ENCODE measurements at regions not wholly inside any gene's neighbourhood (a gene's known extent, or its start where the extent isn't known, plus 50 kb on each side); places are given as distances from the start of the nearest gene placed in this dataset.

DNA sequence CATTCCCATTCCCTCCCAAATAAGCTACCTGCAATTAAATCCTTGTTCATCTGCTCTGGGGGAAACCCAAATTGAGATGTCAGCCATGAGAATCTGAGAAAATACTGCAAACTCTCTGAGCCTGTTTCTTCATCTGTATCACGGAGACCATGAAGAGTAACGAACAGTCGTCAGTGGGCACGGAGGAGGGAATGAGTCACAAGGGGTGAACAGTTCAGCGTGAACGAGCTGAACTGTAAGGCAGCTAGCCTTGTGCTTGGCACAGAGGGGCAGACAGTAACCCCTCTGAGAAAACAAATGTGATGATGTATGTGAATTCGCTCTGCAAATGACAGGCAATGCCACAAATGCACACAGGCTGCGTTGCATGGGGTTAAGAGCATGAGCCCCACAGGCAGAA, 288.7 kb downstream of the FOXO1 start:
- no peaks in the 10 kb centered on the region for H3K4me1 ChIP-seq (ENCODE audit: insufficient read depth)
- no peak overlapping the region for H3K4me3 ChIP-seq
- no peak for TF ChIP-seq EZH2phosphoT487 (IDR thresholded peaks at IDR 0.05; ENCODE audit: low read depth, severe bottlenecking, unreplicated experiment)
- TF ChIP-seq, protein P1, sequence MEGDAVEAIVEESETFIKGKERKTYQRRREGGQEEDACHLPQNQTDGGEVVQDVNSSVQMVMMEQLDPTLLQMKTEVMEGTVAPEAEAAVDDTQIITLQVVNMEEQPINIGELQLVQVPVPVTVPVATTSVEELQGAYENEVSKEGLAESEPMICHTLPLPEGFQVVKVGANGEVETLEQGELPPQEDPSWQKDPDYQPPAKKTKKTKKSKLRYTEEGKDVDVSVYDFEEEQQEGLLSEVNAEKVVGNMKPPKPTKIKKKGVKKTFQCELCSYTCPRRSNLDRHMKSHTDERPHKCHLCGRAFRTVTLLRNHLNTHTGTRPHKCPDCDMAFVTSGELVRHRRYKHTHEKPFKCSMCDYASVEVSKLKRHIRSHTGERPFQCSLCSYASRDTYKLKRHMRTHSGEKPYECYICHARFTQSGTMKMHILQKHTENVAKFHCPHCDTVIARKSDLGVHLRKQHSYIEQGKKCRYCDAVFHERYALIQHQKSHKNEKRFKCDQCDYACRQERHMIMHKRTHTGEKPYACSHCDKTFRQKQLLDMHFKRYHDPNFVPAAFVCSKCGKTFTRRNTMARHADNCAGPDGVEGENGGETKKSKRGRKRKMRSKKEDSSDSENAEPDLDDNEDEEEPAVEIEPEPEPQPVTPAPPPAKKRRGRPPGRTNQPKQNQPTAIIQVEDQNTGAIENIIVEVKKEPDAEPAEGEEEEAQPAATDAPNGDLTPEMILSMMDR (IDR thresholded peaks at IDR 0.05; ENCODE audit: poor library complexity) = no peak

GRCh38 chr13:40379196-40379595, 287.2 kb downstream of the FOXO1 start:
- no peaks in the 10 kb centered on the region for H3K27me3 ChIP-seq

More for the DNA sequence above, 288.7 kb downstream of the FOXO1 start:
- Histone ChIP-seq H4K20me1 (ENCODE audit: insufficient read depth, poor library complexity, severe bottlenecking) (no peaks in the 10 kb centered on the region), H3K27me3 (no peaks in the 10 kb centered on the region), H3K36me3 (replicated peaks; ENCODE audit: insufficient read depth, low read depth) (no peaks in the 10 kb centered on the region), H3K4me2 (no peak overlapping the region), H3K79me2 (no peaks in the 10 kb centered on the region), H2AFZ (no peak overlapping the region), H3K9me2 (replicated peaks; ENCODE audit: insufficient read depth) (no peaks in the 10 kb centered on the region), H3K9me3 (ENCODE audit: low read depth) (no peaks in the 10 kb centered on the region), H3K27ac (no peak overlapping the region)
- DNase-seq (ENCODE audit: low spot score) = no peak
- 77% methylated on average over 8 of the region's 8 CpGs for WGBS (ENCODE audit: low lambda C conversion rate, missing lambda C conversion rate)

GRCh38 chr13:40379794-40380578, 286.5 kb downstream of the FOXO1 start:
- Histone ChIP-seq H4K20me1 (ENCODE audit: insufficient read depth, poor library complexity, severe bottlenecking) (no peaks in the 10 kb centered on the region), H3K9me2 (replicated peaks; ENCODE audit: insufficient read depth) (no peaks in the 10 kb centered on the region), H3K79me2 (no peaks in the 10 kb centered on the region), H3K4me1 (ENCODE audit: insufficient read depth) (no peaks in the 10 kb centered on the region), H3K4me3 (no peak overlapping the region), H3K36me3 (replicated peaks; ENCODE audit: insufficient read depth, low read depth) (no peaks in the 10 kb centered on the region), H3K4me2 (no peak overlapping the region), H3K27me3 (no peaks in the 10 kb centered on the region), H3K27ac (no peak overlapping the region), H3K9me3 (ENCODE audit: low read depth) (no peaks in the 10 kb centered on the region), H2AFZ (no peak overlapping the region)
- TF ChIP-seq EZH2phosphoT487 (IDR thresholded peaks at IDR 0.05; ENCODE audit: low read depth, severe bottlenecking, unreplicated experiment) (no peak), EZH2 (IDR thresholded peaks at IDR 0.05; ENCODE audit: borderline replicate concordance) (no peak)
- TF ChIP-seq, protein P1 (IDR thresholded peaks at IDR 0.05; ENCODE audit: poor library complexity) = no peak
- 58% methylated on average over 10 of the region's 10 CpGs for whole genome bisulfite sequencing (ENCODE audit: low lambda C conversion rate, missing lambda C conversion rate)
- DNase-seq (ENCODE audit: low spot score) = no peak

More at GRCh38 chr13:40379196-40379595, 287.2 kb downstream of the FOXO1 start:
- H3K79me2 ChIP-seq = no peaks in the 10 kb centered on the region
- DNase-seq (ENCODE audit: low spot score) = no peak
- H3K36me3 ChIP-seq (replicated peaks; ENCODE audit: insufficient read depth, low read depth) = no peaks in the 10 kb centered on the region
- WGBS (ENCODE audit: low lambda C conversion rate, missing lambda C conversion rate) = 93% methylated on average over 3 of the region's 3 CpGs
- no peak overlapping the region for H2AFZ ChIP-seq
- TF ChIP-seq, protein P1 (IDR thresholded peaks at IDR 0.05; ENCODE audit: poor library complexity) = no peak
- TF ChIP-seq EZH2 (IDR thresholded peaks at IDR 0.05; ENCODE audit: borderline replicate concordance) (no peak), EZH2phosphoT487 (IDR thresholded peaks at IDR 0.05; ENCODE audit: low read depth, severe bottlenecking, unreplicated experiment) (no peak)
- H3K4me3 ChIP-seq = no peak overlapping the region
- H3K4me1 ChIP-seq (ENCODE audit: insufficient read depth) = no peaks in the 10 kb centered on the region
- H3K9me3 ChIP-seq (ENCODE audit: low read depth) = no peaks in the 10 kb centered on the region
- no peaks in the 10 kb centered on the region for H3K9me2 ChIP-seq (replicated peaks; ENCODE audit: insufficient read depth)
- H3K4me2 ChIP-seq = no peak overlapping the region
- H4K20me1 ChIP-seq (ENCODE audit: insufficient read depth, poor library complexity, severe bottlenecking) = no peaks in the 10 kb centered on the region
- no peak overlapping the region for H3K27ac ChIP-seq
